Endothelial cell of umbilical vein (primary cell): ENCODE measurements at regions not wholly inside any gene's neighbourhood (a gene's known extent, or its start where the extent isn't known, plus 50 kb on each side); places are given as distances from the start of the nearest gene placed in this dataset.

ENCODE experiments used
- CTCF ChIP-seq, 2 donors: IDR thresholded peaks; 1 replicate in 1 of 2; 2 replicates in 1 of 2; pipeline ENCODE4 v1.5.1; 2011; ENCODE audit warnings: low read length in 2 of 2, mild to moderate bottlenecking in 2 of 2, moderate library complexity in 2 of 2, control low read depth in 1 of 2, inconsistent platforms in 1 of 2, low read depth in 1 of 2; ENCODE audit not compliant: insufficient read depth in 1 of 2; ENCODE audit errors: extremely low read depth in 1 of 2
- JUN ChIP-seq: IDR thresholded peaks from 2 replicates; pipeline ENCODE4 v1.6.1; 2011; ENCODE audit warnings: borderline replicate concordance, low read depth; ENCODE audit not compliant: insufficient read length, insufficient read depth
- MYC ChIP-seq: IDR thresholded peaks from one replicate; pipeline ENCODE4 v1.6.1; 2011; ENCODE audit warnings: mild to moderate bottlenecking, low read depth, low read length
- POLR2A ChIP-seq: IDR thresholded peaks from 2 replicates; pipeline ENCODE4 v1.6.1; 2012; ENCODE audit warnings: low read depth, mild to moderate bottlenecking, control low read depth, low read length

- TF ChIP-seq JUN (no peak), CTCF (IDR thresholded peaks at IDR 0.05; ENCODE audit: extremely low read depth in 1 of 2, insufficient read depth in 1 of 2, low read depth in 1 of 2, low read length in 2 of 2) (no peak), POLR2A (no peak), MYC (no peak)
These were observed 126.4 kb downstream of the ATP23 start for GRCh38 chr12:58067610-58068387.
